OCI-LY7 (cell line): ENCODE measurements at regions not wholly inside any gene's neighbourhood (a gene's known extent, or its start where the extent isn't known, plus 50 kb on each side); places are given as distances from the start of the nearest gene placed in this dataset.

Experiments used
- CTCF ChIP-seq: fragments of 200-600 bp; sonication (generic); conservative IDR thresholded peaks from 2 replicates; pipeline ENCODE4 v1.5.1; 2014; ENCODE audit warnings: mild to moderate bottlenecking, antibody characterized with exemption, low read length, moderate library complexity, mixed read lengths
- EZH2phosphoT487 ChIP-seq: fragments of 200-600 bp; sonication (generic); IDR thresholded peaks from 2 replicates; pipeline ENCODE4 v1.6.1; 2018; ENCODE audit warnings: low read depth, borderline replicate concordance, mild to moderate bottlenecking, mixed run types, antibody characterized with exemption, low read length, moderate library complexity, mixed read lengths

GRCh38 chr10:29120216-29120615, 168.7 kb upstream of the LYZL1 start:
- TF ChIP-seq CTCF (no peak), EZH2phosphoT487 (no peak)
